Transverse colon (tissue), 4 donors: ENCODE measurements at regions not wholly inside any gene's neighbourhood (a gene's known extent, or its start where the extent isn't known, plus 50 kb on each side); places are given as distances from the start of the nearest gene placed in this dataset.

Experiments
- CTCF ChIP-seq, 5 experiments: fragments of 200-600 bp in 3 of 5; fragments of 450-650 bp in 2 of 5; sonication (generic) in 3 of 5; IDR thresholded peaks; 1 replicate in 2 of 5; 2 replicates in 3 of 5; pipeline ENCODE4 v1.5.1; 2016 to 2017; ENCODE audit warnings: antibody characterized with exemption in 5 of 5, inconsistent platforms in 3 of 5, mild to moderate bottlenecking in 2 of 5, moderate library complexity in 1 of 5
- EP300 ChIP-seq: sonication (generic); formaldehyde crosslinking; IDR thresholded peaks from one replicate; pipeline ENCODE4 v1.6.1; 2017; ENCODE audit warnings: antibody characterized with exemption, low read depth
- POLR2A ChIP-seq: fragments of 450-650 bp; IDR thresholded peaks from one replicate; pipeline ENCODE4 v1.6.1; 2016; ENCODE audit warnings: antibody characterized with exemption, mild to moderate bottlenecking, moderate library complexity
- POLR2AphosphoS5 ChIP-seq, 3 donors: sonication (generic); formaldehyde crosslinking; IDR thresholded peaks; one replicate each; pipeline ENCODE4 v1.6.1; 2016; ENCODE audit warnings: antibody characterized with exemption in 3 of 3

DNA sequence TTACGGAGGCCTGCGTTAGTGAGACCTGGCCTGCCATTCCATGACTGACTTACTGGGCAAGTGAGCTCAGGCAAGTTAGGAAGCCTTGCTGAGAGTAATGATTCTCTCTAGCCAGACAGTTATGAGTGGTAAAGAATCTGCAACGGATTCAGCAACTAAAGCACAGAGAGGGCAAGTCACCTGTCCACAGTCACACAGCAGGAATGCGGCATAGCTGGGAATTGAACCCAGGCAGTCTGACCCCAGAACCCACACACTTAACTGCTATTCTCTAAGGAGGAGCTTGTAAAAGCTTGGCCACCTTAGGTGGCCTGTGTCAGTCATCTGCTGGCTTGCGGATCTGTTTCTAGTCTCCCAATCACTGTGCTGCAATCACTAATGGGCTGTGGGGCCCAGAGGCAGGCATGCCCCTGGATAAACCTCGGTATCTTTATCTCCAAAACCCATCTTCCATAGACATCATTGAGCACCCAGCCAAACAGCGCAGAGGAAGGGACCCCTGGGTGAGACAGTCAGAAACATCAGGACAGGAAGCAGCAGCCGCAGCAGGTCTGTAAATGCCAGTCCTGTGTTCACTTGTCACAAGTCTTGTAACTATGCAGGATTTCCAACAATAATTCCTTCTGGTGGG is 215.9 kb upstream of the KCNG1 start:
- TF ChIP-seq POLR2A (no peak), CTCF (IDR thresholded peaks at IDR 0.05) (no peak), POLR2AphosphoS5 (IDR thresholded peaks at IDR 0.05) (no peak), EP300 (no peak)
